PC-3 (cell line): ENCODE measurements at regions not wholly inside any gene's neighbourhood (a gene's known extent, or its start where the extent isn't known, plus 50 kb on each side); places are given as distances from the start of the nearest gene placed in this dataset.

Source experiments
- ATAC-seq: fragments of 200-7000 bp; cut with Tn5 transposase; 2 replicates; pipeline ENCODE4 v1.9.1; 2020; ENCODE audit warnings: mild to moderate bottlenecking, moderate library complexity
- BruUV-seq: library from RNA; stranded (reverse); fragments of 400-500 nt; replicated peaks from 2 replicates; lab custom pipeline; 2021; lab: Mats Ljungman, UMichigan
- CTCF ChIA-PET: fragments of 300-600 bp; sonication (Branson Sonifier 250); formaldehyde crosslinking; loops from one replicate; lab custom pipeline; 2022; ENCODE audit warnings: antibody characterized with exemption; lab: Charles Lee
- POLR2A ChIA-PET: fragments of 300-600 bp; sonication (Branson Sonifier 250); formaldehyde crosslinking; loops from one replicate; lab custom pipeline; 2022; ENCODE audit warnings: antibody characterized with exemption; ENCODE audit not compliant: unreplicated experiment; lab: Charles Lee
- DNase-seq: peaks from one replicate; pipeline ENCODE4 v3.0.0-alpha.2; 2015
- H2AFZ ChIP-seq: fragments of 300-600 bp; sonication (generic); 2 replicates; pipeline ENCODE4 v1.6.0; 2016; ENCODE audit warnings: antibody characterized with exemption, low read length
- H3F3A ChIP-seq: fragments of 300-600 bp; sonication (generic); one replicate; pipeline ENCODE4 v1.6.0; 2017; ENCODE audit warnings: antibody characterized with exemption, low read length, control low read depth, mild to moderate bottlenecking; ENCODE audit not compliant: unreplicated experiment
- H3K27ac ChIP-seq: fragments of 300-600 bp; sonication (generic); 2 replicates; pipeline ENCODE4 v1.5.1; 2016; ENCODE audit warnings: mild to moderate bottlenecking, low read length
- H3K27me3 ChIP-seq: fragments of 300-600 bp; sonication (generic); 2 replicates; pipeline ENCODE4 v1.6.1; 2016; ENCODE audit warnings: low read length, mixed read lengths
- H3K36me3 ChIP-seq: fragments of 300-600 bp; sonication (generic); 2 replicates; pipeline ENCODE4 v1.6.1; 2016; ENCODE audit warnings: low read depth, mixed run types, low read length, mixed read lengths
- H3K4me1 ChIP-seq: fragments of 300-600 bp; sonication (generic); 2 replicates; pipeline ENCODE4 v1.5.1; 2016; ENCODE audit warnings: low read length; ENCODE audit not compliant: insufficient read depth
- H3K4me2 ChIP-seq: fragments of 300-600 bp; sonication (generic); 2 replicates; pipeline ENCODE4 v1.6.0; 2016; ENCODE audit warnings: low read length
- H3K4me3 ChIP-seq: fragments of 300-600 bp; sonication (generic); 2 replicates; pipeline ENCODE4 v1.5.1; 2016; ENCODE audit warnings: mild to moderate bottlenecking, low read length, mixed read lengths
- H3K79me2 ChIP-seq: fragments of 300-600 bp; sonication (generic); 2 replicates; pipeline ENCODE4 v1.6.1; 2017; ENCODE audit warnings: low read length, mixed read lengths
- H3K9ac ChIP-seq: fragments of 300-600 bp; sonication (generic); 2 replicates; pipeline ENCODE4 v1.6.0; 2016; ENCODE audit warnings: mild to moderate bottlenecking, low read length
- H3K9me2 ChIP-seq: fragments of 300-600 bp; sonication (generic); replicated peaks from 2 replicates; pipeline ENCODE4 v1.6.1; 2016; ENCODE audit warnings: mixed run types, low read length, mixed read lengths
- H3K9me3 ChIP-seq: fragments of 300-600 bp; sonication (generic); 2 replicates; pipeline ENCODE4 v1.6.1; 2016; ENCODE audit warnings: low read length, mixed read lengths
- H4K20me1 ChIP-seq: fragments of 300-600 bp; sonication (generic); 2 replicates; pipeline ENCODE4 v1.6.1; 2016; ENCODE audit warnings: low read length, mixed read lengths
- EZH2 ChIP-seq: fragments of 300-600 bp; sonication (generic); IDR thresholded peaks from one replicate; pipeline ENCODE4 v1.6.1; 2017; ENCODE audit warnings: antibody characterized with exemption, mild to moderate bottlenecking, low read length; ENCODE audit not compliant: unreplicated experiment
- EZH2phosphoT487 ChIP-seq: fragments of 300-600 bp; sonication (generic); IDR thresholded peaks from 2 replicates; pipeline ENCODE4 v1.6.1; 2018; ENCODE audit warnings: mild to moderate bottlenecking, antibody characterized with exemption, low read length, borderline replicate concordance
- intact Hi-C: fragments of 100-400 bp; cut with micrococcal nuclease; formaldehyde crosslinking; loops from 2 replicates; pipeline ENCODE4 v1.9.0; 2023
- TF ChIP-seq, protein P1 (sequence below): fragments of 300-600 bp; sonication (generic); conservative IDR thresholded peaks from 2 replicates; pipeline ENCODE4 v1.5.1; 2017; ENCODE audit warnings: antibody characterized with exemption, low read depth, mild to moderate bottlenecking, low read length

DNA sequence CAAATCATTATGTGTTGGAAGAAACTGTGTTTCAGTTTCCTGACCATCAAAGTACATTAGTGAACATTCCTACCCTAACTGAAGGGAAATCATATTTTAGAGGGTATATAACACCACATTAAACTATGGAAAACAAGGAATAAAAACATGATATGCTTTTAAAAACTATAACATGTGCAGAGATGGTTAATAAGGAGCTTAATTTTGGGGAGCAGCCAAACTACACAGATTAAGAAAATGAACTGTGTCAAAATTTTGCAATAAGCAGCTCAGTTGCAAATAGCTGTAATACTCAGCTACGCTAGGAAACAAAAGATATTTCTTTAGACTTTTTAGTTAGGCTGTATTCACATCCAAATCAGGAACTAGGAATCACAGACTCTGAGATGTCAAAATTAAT is 1115.7 kb upstream of the CELF2 start:
- Histone ChIP-seq H4K20me1 (no peaks in the 10 kb centered on the region), H2AFZ (no peak overlapping the region), H3K27ac (no peak overlapping the region), H3K9me3 (no peaks in the 10 kb centered on the region), H3K9ac (no peak overlapping the region), H3K4me3 (no peak overlapping the region), H3K9me2 (no peaks in the 10 kb centered on the region), H3K79me2 (no peaks in the 10 kb centered on the region), H3K36me3 (no peaks in the 10 kb centered on the region), H3K4me1 (no peaks in the 10 kb centered on the region), H3K27me3 (no peaks in the 10 kb centered on the region), H3F3A (no peaks in the 10 kb centered on the region), H3K4me2 (no peak overlapping the region)
- DNase-seq (no peak), ATAC-seq (no peak)
- POLR2A ChIA-PET: no interaction called here
- intact Hi-C loops: no loop called here
- CTCF ChIA-PET: no interaction called here
- TF ChIP-seq EZH2 (no peak), EZH2phosphoT487 (no peak)
- TF ChIP-seq, protein P1, sequence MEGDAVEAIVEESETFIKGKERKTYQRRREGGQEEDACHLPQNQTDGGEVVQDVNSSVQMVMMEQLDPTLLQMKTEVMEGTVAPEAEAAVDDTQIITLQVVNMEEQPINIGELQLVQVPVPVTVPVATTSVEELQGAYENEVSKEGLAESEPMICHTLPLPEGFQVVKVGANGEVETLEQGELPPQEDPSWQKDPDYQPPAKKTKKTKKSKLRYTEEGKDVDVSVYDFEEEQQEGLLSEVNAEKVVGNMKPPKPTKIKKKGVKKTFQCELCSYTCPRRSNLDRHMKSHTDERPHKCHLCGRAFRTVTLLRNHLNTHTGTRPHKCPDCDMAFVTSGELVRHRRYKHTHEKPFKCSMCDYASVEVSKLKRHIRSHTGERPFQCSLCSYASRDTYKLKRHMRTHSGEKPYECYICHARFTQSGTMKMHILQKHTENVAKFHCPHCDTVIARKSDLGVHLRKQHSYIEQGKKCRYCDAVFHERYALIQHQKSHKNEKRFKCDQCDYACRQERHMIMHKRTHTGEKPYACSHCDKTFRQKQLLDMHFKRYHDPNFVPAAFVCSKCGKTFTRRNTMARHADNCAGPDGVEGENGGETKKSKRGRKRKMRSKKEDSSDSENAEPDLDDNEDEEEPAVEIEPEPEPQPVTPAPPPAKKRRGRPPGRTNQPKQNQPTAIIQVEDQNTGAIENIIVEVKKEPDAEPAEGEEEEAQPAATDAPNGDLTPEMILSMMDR: no peak
- BruUV-seq: no TSS peak

DNA sequence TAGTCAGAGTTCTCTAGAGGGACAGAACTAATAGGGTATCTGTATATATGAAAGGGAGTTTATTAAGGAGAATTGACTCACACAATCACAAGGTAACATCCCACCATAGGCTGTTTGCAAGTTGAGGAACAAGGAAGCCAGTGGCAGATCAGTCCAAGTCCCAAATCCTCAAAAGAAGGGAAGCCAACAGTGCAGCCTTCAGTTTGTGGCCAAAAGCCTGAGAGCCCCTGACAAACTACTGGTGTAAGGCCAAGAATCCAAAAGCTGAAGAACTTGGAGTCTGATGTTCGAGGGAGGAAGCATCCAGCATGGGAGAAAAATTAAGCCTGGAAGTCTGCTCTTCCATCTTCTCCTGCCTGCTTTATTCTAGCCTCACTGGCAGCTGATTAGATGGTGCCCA is 1107.2 kb upstream of the CELF2 start:
- POLR2A ChIA-PET: no interaction called here
- H4K20me1 ChIP-seq: no peaks in the 10 kb centered on the region

DNA sequence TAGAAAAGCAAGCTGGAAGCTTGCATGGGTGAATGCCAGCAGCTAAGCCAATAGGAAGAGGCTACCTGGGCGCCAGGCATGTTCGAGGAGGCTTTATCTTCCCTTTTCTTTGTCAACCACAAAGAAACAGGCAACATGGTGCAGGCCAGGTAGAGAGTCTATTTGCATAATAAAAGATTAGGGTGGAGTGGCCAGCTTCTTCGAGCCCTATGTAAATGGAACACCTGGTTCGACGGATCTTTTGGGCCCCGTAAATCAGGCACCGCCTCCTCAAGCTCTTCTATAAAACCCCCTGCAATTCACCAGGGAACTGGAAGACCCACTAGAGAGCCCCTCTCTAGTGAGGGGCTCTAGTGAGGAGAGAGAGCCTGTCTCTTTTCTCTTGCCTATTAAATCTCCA is 1106.2 kb upstream of the CELF2 start:
- H3K27me3 ChIP-seq: no peaks in the 10 kb centered on the region
- intact Hi-C loops: no loop called here
- no peak overlapping the region for H2AFZ ChIP-seq
- H3K9me3 ChIP-seq: no peaks in the 10 kb centered on the region
- no TSS peak for BruUV-seq
- H3K36me3 ChIP-seq: no peaks in the 10 kb centered on the region
- H3K9ac ChIP-seq: no peak overlapping the region
- no peak overlapping the region for H3K4me2 ChIP-seq
- no peaks in the 10 kb centered on the region for H3K79me2 ChIP-seq
- H3K27ac ChIP-seq: no peak overlapping the region
- TF ChIP-seq EZH2: no peak
- TF ChIP-seq, protein P1: no peak
- TF ChIP-seq EZH2phosphoT487: no peak
- ATAC-seq: no peak
- no peak overlapping the region for H3K4me3 ChIP-seq
- no peaks in the 10 kb centered on the region for H3K9me2 ChIP-seq
- H3F3A ChIP-seq: no peaks in the 10 kb centered on the region
- ChIA-PET POLR2A (no interaction called here), CTCF (no interaction called here)
- H3K4me1 ChIP-seq: no peaks in the 10 kb centered on the region
- H4K20me1 ChIP-seq: no peaks in the 10 kb centered on the region
- no peak for DNase-seq

More for the DNA sequence above, 1107.2 kb upstream of the CELF2 start:
- H3K9me2 ChIP-seq: no peaks in the 10 kb centered on the region
- CTCF ChIA-PET: no interaction called here
- no peaks in the 10 kb centered on the region for H3K27me3 ChIP-seq
- no peak overlapping the region for H3K9ac ChIP-seq
- H3K4me3 ChIP-seq: no peak overlapping the region
- H3K4me2 ChIP-seq: no peak overlapping the region
- TF ChIP-seq, protein P1: no peak
- TF ChIP-seq EZH2: no peak
- no peak for TF ChIP-seq EZH2phosphoT487
- H3K36me3 ChIP-seq: no peaks in the 10 kb centered on the region
- ATAC-seq: no peak
- no peak for DNase-seq
- BruUV-seq: no TSS peak
- intact Hi-C loops: no loop called here
- H3K9me3 ChIP-seq: no peaks in the 10 kb centered on the region
- H3F3A ChIP-seq: no peaks in the 10 kb centered on the region
- no peak overlapping the region for H2AFZ ChIP-seq
- H3K79me2 ChIP-seq: no peaks in the 10 kb centered on the region
- H3K27ac ChIP-seq: no peak overlapping the region
- H3K4me1 ChIP-seq: no peaks in the 10 kb centered on the region
